ENCODE measurements at regions not wholly inside any gene's neighbourhood (a gene's known extent, or its start where the extent isn't known, plus 50 kb on each side); places are given as distances from the start of the nearest gene placed in this dataset.

DNA sequence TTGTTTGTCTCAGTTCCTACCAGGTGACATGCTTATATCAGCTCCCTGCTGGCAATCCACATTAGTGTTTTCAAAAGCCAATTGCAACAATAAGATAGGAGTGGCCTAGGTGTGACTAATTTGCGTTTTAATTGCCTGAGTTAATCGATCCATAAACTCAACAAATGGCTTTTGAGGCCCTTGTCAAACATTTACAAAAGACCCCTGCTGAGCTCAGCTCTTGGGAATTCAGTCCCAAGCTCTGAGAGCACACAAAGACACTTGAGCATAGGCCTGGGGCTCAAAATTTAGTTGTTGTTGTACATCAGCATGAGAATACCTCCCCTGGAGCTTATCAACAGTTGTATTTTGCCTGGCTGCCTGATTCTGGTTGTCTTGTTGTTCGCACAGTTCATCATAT, 1134.4 kb upstream of the TSPY4 start:
- Histone ChIP-seq H3K27ac (no peak overlapping the region), H3K4me3 (no peak overlapping the region), H3K27me3 (no peaks in the 10 kb centered on the region), H3K4me1 (no peaks in the 10 kb centered on the region), H3K36me3 (no peaks in the 10 kb centered on the region), H3K9me3 (no peaks in the 10 kb centered on the region)
- intact Hi-C loops (cut with DNase I; ENCODE audit: low total_unique reads) = no loop called here
- no peak for TF ChIP-seq POLR2AphosphoS5 (IDR thresholded peaks at IDR 0.05)
- no peak for TF ChIP-seq CTCF (IDR thresholded peaks at IDR 0.05)
- TF ChIP-seq POLR2A (IDR thresholded peaks at IDR 0.05) = no peak
- no peak for DNase-seq (ENCODE audit: low spot score in 2 of 2)

DNA sequence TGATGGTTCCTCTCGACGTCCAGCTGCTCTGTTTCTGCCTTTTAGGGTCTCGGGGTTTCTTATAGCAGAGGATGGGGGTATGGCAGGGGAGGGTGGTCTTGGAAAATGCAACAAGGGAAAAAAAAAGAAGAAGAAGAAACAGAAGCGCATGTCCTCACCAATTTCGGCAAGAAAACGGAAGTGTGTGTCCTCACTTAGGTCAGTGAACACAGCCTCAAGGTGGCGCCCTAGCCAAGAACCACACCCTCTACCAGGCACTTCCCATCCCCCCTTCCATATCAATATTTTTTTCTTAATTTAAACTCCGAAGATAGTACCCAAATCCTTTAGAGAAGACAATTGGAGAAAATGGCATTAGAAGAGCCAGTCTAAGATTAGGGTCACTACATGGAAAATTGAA, 1096.1 kb upstream of the TSPY4 start:
- Histone ChIP-seq H3K9me3 (no peaks in the 10 kb centered on the region), H3K4me3 (no peak overlapping the region), H3K27me3 (no peaks in the 10 kb centered on the region), H3K4me1 (no peaks in the 10 kb centered on the region), H3K36me3 (no peaks in the 10 kb centered on the region), H3K27ac (no peak overlapping the region)
- intact Hi-C loops (cut with DNase I; ENCODE audit: low total_unique reads) = no loop called here
- no peak for TF ChIP-seq POLR2A (IDR thresholded peaks at IDR 0.05)
- TF ChIP-seq POLR2AphosphoS5 (IDR thresholded peaks at IDR 0.05) = no peak
- no peak for TF ChIP-seq CTCF (IDR thresholded peaks at IDR 0.05)
- DNase-seq (ENCODE audit: low spot score in 2 of 2) = no peak

GRCh38 chrY:8273807-8274206, 1063.5 kb upstream of the TSPY4 start:
- intact Hi-C loops (cut with DNase I; ENCODE audit: low total_unique reads) = no loop called here
- H3K27me3 ChIP-seq = no peaks in the 10 kb centered on the region
- H3K4me1 ChIP-seq = no peaks in the 10 kb centered on the region
- no peak for TF ChIP-seq POLR2A (IDR thresholded peaks at IDR 0.05)
- no peak for TF ChIP-seq POLR2AphosphoS5 (IDR thresholded peaks at IDR 0.05)
- no peak for TF ChIP-seq CTCF (IDR thresholded peaks at IDR 0.05)
- DNase-seq (ENCODE audit: low spot score in 2 of 2) = no peak
- H3K4me3 ChIP-seq = no peak overlapping the region
- H3K36me3 ChIP-seq = no peaks in the 10 kb centered on the region
- H3K9me3 ChIP-seq = no peaks in the 10 kb centered on the region
- no peak overlapping the region for H3K27ac ChIP-seq

- Histone ChIP-seq H3K27ac (no peak overlapping the region), H3K4me3 (no peak overlapping the region), H3K36me3 (no peaks in the 10 kb centered on the region), H3K4me1 (no peaks in the 10 kb centered on the region), H3K9me3 (no peaks in the 10 kb centered on the region), H3K27me3 (no peaks in the 10 kb centered on the region)
- intact Hi-C loops (cut with DNase I; ENCODE audit: low total_unique reads) = no loop called here
- TF ChIP-seq CTCF (IDR thresholded peaks at IDR 0.05) = no peak
- no peak for TF ChIP-seq POLR2AphosphoS5 (IDR thresholded peaks at IDR 0.05)
- TF ChIP-seq POLR2A (IDR thresholded peaks at IDR 0.05) = no peak
- DNase-seq (ENCODE audit: low spot score in 2 of 2) = no peak
Observed at GRCh38 chrY:8305021-8305420, 1032.2 kb upstream of the TSPY4 start.

DNA sequence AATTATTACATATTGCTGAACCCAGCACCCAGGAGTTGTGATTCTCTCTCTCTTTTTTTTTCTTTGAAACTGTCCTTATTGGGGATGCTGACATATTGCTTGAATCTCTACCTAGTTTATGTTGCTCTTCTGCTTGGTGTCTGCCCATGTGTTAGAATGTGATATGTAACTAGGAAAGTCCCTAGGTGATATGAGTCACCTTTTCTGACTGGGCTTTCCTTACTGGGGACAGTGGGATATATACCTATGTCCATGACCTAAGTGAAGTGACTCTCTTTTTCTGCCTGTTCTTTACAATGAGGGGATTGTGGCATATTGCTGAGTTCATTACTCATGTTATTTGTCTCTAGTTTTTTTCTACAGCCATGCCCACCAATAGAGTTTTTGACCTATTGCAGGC, 1013.2 kb upstream of the TSPY4 start:
- TF ChIP-seq POLR2A (IDR thresholded peaks at IDR 0.05) = no peak
- no peak for TF ChIP-seq POLR2AphosphoS5 (IDR thresholded peaks at IDR 0.05)
- no peak for TF ChIP-seq CTCF (IDR thresholded peaks at IDR 0.05)
- no peak for DNase-seq (ENCODE audit: low spot score in 2 of 2)
- Histone ChIP-seq H3K4me3 (no peak overlapping the region), H3K27me3 (no peaks in the 10 kb centered on the region), H3K9me3 (no peaks in the 10 kb centered on the region), H3K27ac (no peak overlapping the region), H3K36me3 (no peaks in the 10 kb centered on the region), H3K4me1 (no peaks in the 10 kb centered on the region)
- intact Hi-C loops (cut with DNase I; ENCODE audit: low total_unique reads) = no loop called here

All from breast epithelium (tissue), 4 donors.